HCT116 (cell line): ENCODE measurements at regions not wholly inside any gene's neighbourhood (a gene's known extent, or its start where the extent isn't known, plus 50 kb on each side); places are given as distances from the start of the nearest gene placed in this dataset.

ENCODE experiments used
- CEBPB ChIP-seq: IDR thresholded peaks from 2 replicates; pipeline ENCODE4 v1.6.1; 2012; ENCODE audit warnings: low read depth
- EGR1 ChIP-seq: IDR thresholded peaks from 2 replicates; pipeline ENCODE4 v1.6.1; 2012; ENCODE audit warnings: low read depth
- EZH2 ChIP-seq: fragments of 200-600 bp; sonication (generic); IDR thresholded peaks from 2 replicates; pipeline ENCODE4 v1.6.1; 2017; ENCODE audit warnings: antibody characterized with exemption, mixed run types
- EZH2phosphoT487 ChIP-seq: fragments of 200-600 bp; IDR thresholded peaks from 2 replicates; pipeline ENCODE4 v1.6.1; 2018; ENCODE audit warnings: antibody characterized with exemption, borderline replicate concordance
- MAX ChIP-seq: IDR thresholded peaks from 2 replicates; pipeline ENCODE4 v1.6.1; 2012
- POLR2A ChIP-seq: IDR thresholded peaks from 2 replicates; pipeline ENCODE4 v1.7.0; 2011; ENCODE audit warnings: borderline replicate concordance; ENCODE audit not compliant: insufficient read depth, insufficient read length; ENCODE audit errors: extremely low read depth
- RAD21 ChIP-seq: IDR thresholded peaks from 2 replicates; pipeline ENCODE4 v1.6.1; 2012; ENCODE audit warnings: low read depth, mild to moderate bottlenecking
- SIN3A ChIP-seq: IDR thresholded peaks from 2 replicates; pipeline ENCODE4 v1.6.1; 2012; ENCODE audit warnings: low read depth
- SRF ChIP-seq: IDR thresholded peaks from 2 replicates; pipeline ENCODE4 v1.6.1; 2012; ENCODE audit warnings: low read depth
- YY1 ChIP-seq: IDR thresholded peaks from 2 replicates; pipeline ENCODE4 v1.6.1; 2011; ENCODE audit warnings: low read length, low read depth, moderate library complexity, mild to moderate bottlenecking; ENCODE audit not compliant: insufficient replicate concordance; ENCODE audit errors: extremely low read depth
- ZBTB33 ChIP-seq: IDR thresholded peaks from 2 replicates; pipeline ENCODE4 v1.6.1; 2011; ENCODE audit warnings: mild to moderate bottlenecking, low read length, moderate library complexity; ENCODE audit not compliant: insufficient replicate concordance; ENCODE audit errors: extremely low read depth
- TF ChIP-seq, protein P1 (sequence below), 3 experiments: fragments of 200-600 bp in 1 of 3; sonication (generic) in 1 of 3; IDR thresholded peaks in 2 of 3; conservative IDR thresholded peaks in 1 of 3; 2 replicates each; pipeline ENCODE4 v1.5.1; 2012 to 2017; ENCODE audit warnings: low read depth in 2 of 3, low read length in 2 of 3, antibody characterized with exemption in 1 of 3, borderline replicate concordance in 1 of 3, control low read depth in 1 of 3, mild to moderate bottlenecking in 1 of 3, mixed read lengths in 1 of 3, mixed run types in 1 of 3, moderate library complexity in 1 of 3; ENCODE audit not compliant: insufficient read depth in 1 of 3

DNA sequence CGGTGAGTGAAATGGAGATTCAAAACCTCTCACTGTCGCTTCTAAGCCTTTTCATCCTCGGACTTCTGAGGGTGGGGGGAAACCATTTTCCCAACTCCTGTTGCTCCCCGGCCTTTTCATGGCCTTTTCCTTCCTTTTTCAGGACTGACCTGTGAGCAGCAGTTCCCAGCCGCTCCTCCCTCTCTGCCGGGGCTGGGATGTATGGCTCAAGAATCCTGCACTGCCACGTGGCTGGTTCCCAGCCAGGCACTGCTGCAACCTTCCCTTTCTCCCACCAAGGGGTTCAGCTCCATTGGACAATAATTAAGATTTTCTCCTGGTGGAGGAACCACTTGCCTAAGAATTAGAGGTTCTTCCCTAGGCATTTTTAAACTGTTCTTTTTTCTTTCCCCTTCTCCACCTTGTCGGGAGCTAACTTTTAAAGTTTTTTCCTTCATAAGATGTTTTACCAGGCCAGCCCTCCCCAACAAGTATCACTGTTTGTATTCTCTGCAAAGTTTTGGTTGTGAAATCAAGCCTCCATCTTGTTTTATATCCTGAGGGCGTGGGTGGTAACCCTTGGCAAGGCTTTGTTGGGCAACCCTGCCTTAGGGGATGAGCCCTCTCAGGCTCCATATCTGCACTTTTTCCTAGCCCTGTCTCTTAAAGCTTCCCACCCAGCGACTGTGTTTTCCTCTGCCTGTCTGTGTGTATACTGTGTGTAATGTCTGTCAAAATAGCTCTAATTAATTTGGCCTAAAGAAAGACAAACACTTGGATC is 1166.6 kb upstream of the ADGRL2 start:
- TF ChIP-seq SRF (no peak), EGR1 (no peak), POLR2A (no peak), RAD21 (no peak), MAX (no peak), YY1 (no peak), EZH2phosphoT487 (no peak), CEBPB (no peak), EZH2 (no peak), SIN3A (no peak), ZBTB33 (no peak)
- TF ChIP-seq, protein P1, sequence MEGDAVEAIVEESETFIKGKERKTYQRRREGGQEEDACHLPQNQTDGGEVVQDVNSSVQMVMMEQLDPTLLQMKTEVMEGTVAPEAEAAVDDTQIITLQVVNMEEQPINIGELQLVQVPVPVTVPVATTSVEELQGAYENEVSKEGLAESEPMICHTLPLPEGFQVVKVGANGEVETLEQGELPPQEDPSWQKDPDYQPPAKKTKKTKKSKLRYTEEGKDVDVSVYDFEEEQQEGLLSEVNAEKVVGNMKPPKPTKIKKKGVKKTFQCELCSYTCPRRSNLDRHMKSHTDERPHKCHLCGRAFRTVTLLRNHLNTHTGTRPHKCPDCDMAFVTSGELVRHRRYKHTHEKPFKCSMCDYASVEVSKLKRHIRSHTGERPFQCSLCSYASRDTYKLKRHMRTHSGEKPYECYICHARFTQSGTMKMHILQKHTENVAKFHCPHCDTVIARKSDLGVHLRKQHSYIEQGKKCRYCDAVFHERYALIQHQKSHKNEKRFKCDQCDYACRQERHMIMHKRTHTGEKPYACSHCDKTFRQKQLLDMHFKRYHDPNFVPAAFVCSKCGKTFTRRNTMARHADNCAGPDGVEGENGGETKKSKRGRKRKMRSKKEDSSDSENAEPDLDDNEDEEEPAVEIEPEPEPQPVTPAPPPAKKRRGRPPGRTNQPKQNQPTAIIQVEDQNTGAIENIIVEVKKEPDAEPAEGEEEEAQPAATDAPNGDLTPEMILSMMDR (IDR thresholded peaks at IDR 0.05 in 2 of 3, conservative IDR thresholded peaks at IDR 0.05 in 1 of 3; ENCODE audit: borderline replicate concordance in 1 of 3, insufficient read depth in 1 of 3, low read depth in 2 of 3, low read length in 2 of 3), result no peak
